GM12875 (cell line): ENCODE measurements at regions not wholly inside any gene's neighbourhood (a gene's known extent, or its start where the extent isn't known, plus 50 kb on each side); places are given as distances from the start of the nearest gene placed in this dataset.

ENCODE experiments used
- H3K4me3 ChIP-seq: one replicate; pipeline ENCODE4 v1.5.1; 2011; ENCODE audit warnings: low read depth, low read length, control low read depth
- CTCF ChIP-seq: IDR thresholded peaks from 2 replicates; pipeline ENCODE4 v1.5.1; 2011; ENCODE audit warnings: low read depth, mild to moderate bottlenecking, control low read depth, inconsistent platforms, low read length, moderate library complexity, borderline replicate concordance; ENCODE audit not compliant: insufficient read depth

- no peak for TF ChIP-seq CTCF
- H3K4me3 ChIP-seq = no peak overlapping the region
Observed at GRCh38 chr1:201712387-201713085, 116.4 kb upstream of the IPO9 start.

- H3K4me3 ChIP-seq = no peak overlapping the region
- TF ChIP-seq CTCF = no peak
Observed at GRCh38 chr1:201713086-201713810, 115.7 kb upstream of the IPO9 start.

- no peak for TF ChIP-seq CTCF
- no peak overlapping the region for H3K4me3 ChIP-seq
Observed at GRCh38 chr1:201714542-201715329, 114.2 kb upstream of the IPO9 start.

GRCh38 chr1:201715351-201715750, 113.6 kb upstream of the IPO9 start:
- no peak for TF ChIP-seq CTCF
- no peak overlapping the region for H3K4me3 ChIP-seq

- no peak for TF ChIP-seq CTCF
- H3K4me3 ChIP-seq = no peak overlapping the region
Observed at GRCh38 chr1:201715801-201716741, 112.9 kb upstream of the IPO9 start.

GRCh38 chr1:201716742-201717135, 112.2 kb upstream of the IPO9 start:
- TF ChIP-seq CTCF = no peak
- no peak overlapping the region for H3K4me3 ChIP-seq
